GM18858 (cell line): ENCODE measurements at regions not wholly inside any gene's neighbourhood (a gene's known extent, or its start where the extent isn't known, plus 50 kb on each side); places are given as distances from the start of the nearest gene placed in this dataset.
"Not testable (repeated sequence)": the region's sequence is repeated elsewhere in the genome, so short reads cannot be mapped to it uniquely, and the experiment has no call there.

Experiments
- ATAC-seq: cut with Tn5 transposase; IDR thresholded peaks from one replicate; pipeline ENCODE4 v1.9.1; 2021; ENCODE audit not compliant: unreplicated experiment

DNA sequence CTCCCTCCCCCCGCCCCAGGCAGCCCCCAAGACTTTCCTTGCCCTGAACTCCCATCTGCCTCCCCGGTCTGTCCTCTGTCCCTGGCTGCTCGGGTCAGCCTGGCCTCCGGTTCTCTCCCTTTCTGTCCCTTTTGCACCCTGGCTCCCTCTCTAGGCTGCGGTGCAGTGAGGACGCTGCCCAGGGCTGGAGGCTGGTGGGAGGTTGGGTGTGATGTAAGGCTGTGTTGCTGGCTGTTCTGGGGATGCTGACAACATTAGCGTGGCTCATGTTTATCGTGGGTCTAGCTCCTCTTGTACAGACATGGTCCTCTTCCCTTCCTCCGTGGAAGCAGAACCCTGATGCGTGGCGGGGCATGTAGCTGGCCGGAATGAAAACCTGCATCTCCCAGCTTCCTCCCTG is 357.5 kb downstream of the CNTNAP3B start:
- ATAC-seq: not testable (repeated sequence)

DNA sequence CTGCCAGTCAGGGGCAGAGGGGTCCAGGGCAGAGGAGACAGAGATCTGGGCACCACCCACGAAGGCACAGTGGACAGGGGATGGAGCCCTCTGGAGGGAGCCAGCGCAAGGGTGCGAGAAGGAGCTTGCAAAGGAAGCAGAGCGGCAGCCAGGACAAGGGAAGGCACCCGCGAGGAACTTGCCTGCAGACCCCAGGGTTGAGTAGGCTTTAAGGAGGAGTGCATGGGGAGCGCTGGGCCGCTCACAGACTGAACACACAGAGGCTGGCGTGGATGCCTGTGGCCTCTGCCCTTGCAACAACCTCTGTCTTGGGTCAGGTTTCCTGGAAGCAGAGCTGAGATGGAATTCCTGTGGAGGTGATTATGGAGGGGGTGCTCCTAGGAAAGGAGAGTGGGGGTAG is 374.4 kb downstream of the CNTNAP3B start:
- ATAC-seq: not testable (repeated sequence)

DNA sequence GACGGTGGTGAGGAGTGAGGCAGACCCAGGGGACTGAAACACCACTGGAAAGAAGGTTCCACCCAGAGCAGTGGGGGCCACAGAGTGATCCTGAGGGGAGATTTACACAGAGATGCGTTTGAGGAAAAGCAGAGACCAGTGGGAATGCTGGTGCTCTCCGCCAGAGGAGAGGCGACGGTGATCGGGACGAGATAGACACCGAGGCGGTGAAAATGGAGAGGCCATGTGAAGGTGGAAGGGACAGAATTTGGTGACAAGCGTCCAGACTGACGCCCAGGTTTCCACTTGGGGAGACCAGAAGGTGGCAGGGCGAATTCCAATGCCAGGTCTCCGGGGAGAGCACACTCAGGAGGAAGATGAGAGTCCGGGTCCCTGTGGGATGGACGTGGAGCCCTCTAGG is 374.8 kb downstream of the CNTNAP3B start:
- not testable (repeated sequence) for ATAC-seq

DNA sequence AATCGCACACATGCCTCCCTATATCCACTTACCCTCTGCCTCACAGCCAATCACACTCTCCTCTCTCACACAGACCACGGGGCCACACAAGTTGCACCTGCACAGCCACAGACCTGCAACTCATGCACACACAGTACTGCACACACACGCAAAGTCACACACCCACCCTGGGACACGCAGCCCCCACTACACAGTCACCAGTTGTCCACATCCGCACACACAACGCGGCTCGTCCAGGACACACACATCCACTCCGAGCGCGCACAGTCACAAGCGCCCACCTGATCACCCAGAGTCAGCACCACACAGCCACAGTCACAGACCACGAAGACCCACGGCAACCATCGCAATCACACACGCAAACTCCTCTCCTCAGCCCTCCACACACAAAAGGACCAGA is 387.3 kb downstream of the CNTNAP3B start:
- not testable (repeated sequence) for ATAC-seq

DNA sequence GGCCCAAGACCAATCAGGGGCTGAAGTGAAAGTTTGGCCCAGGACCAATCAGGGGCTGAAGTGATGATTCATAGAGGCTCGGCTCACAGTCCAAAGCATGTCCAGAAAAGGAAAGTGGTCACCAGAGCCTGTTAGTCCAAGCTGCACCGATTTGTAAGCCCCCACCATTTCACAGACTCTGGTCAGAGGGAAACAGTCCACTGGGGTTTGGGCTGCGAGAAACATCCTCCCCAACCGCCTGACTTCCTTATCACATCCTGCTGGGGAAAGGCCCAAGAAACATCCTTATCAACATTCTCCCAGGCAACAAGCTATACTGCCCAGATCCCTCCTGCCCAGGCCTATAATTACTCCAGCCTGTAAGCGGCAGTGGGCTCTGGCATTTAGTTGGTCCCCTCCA is 388.1 kb downstream of the CNTNAP3B start:
- not testable (repeated sequence) for ATAC-seq

DNA sequence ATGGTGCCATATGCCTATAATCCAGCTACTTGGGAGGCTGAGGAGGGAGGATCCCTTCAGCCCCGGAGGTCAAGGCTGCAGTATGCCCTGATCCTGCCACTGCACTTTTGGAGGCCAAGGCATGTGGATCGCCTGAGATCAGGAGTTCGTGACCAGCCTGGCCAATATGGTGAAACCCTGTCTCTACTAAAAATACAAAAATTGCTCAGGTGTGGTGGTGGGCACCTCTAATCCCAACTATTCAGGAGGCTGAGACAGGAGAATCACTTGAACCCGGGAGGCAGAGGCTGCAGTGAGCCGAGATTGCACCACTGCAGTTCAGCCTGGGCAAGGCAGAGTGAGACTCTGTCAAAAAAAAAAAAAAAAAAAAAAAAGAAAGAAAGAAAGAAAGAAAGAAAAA is 390.5 kb downstream of the CNTNAP3B start:
- ATAC-seq: not testable (repeated sequence)

DNA sequence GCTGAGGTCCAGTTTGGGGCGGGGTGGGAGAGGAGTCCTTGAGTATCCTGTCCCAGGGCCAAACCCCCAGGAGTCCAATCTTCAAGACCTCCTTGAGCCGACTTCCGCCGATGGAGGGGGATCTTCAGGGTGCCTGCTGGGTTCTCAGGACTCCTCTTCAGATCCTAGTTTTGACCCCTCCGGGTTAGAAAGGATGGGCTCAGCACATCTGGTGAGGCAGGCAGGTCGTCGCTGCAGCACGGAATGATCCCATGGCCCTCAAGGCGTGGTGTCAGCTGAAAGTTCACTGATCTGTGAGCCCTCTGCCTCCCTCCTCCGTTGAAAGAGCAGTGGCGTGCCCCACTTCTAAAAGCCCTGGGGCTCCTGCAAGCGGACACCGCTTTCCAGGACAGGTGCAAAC is 430.0 kb downstream of the CNTNAP3B start:
- not testable (repeated sequence) for ATAC-seq

DNA sequence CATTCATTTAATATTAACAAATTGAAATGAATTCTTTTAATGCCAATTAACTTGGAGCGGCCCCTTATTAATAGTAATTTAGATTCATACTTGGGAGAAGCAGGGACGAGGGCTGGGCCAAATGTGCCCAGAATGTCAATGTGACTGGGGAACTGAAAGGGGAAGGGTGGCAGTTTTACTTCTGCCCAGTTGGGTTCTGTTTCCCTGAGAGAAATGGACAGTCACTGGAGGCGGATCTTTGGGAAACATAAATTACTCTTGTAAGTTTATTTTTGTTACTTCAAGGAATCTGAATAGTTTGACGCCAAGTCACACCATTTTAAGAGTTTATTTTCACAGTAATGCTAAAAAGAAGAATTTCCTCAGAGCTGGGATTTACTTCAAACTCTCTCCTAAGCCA is 432.1 kb downstream of the CNTNAP3B start:
- not testable (repeated sequence) for ATAC-seq

DNA sequence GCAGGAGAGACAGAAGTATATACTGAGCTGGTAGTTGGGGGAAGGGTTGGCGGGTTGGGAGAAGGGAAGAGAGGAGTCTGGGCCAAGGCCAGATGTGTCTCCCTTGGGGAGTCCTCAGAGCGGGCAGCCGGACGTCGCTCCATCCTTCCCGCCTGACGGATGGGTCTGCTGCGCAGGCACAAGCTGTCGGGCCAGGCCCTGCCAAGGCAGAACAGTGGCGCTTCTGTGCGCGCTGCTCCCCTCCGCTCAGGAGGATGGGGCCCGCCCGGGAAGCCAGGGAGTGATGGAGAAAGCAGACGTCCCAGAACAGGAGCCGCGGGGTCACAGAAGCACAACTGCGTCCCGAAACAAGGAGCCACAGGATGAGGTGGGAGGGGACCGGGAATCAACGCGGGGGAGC is 449.9 kb downstream of the CNTNAP3B start:
- ATAC-seq: not testable (repeated sequence)

DNA sequence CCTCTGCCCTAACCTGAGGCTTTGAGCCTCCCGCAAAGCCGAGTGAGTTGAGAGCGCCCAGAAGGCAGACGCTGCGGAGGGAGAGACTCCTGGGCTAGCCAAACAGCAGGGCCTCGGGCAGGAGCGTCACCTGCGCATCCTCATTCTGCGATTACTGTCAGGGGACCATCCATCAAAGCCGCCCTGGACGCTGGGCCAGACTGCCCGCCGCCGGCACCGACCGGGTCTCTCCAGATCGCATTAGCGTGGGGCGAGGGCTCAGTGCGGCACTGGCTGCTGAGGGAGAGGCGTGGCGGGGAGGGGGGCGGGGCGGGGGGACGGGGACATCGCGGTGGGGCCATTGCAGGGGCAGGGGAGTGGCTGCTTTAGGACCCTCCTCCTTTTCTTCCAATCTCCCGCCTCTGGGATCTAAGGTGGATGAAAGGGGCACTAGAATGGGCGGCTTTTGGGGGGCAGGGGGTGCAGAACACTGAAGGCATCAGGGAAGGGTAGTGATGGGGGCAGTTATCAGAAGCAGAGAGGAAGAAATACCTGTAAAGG is 465.7 kb downstream of the CNTNAP3B start:
- not testable (repeated sequence) for ATAC-seq

DNA sequence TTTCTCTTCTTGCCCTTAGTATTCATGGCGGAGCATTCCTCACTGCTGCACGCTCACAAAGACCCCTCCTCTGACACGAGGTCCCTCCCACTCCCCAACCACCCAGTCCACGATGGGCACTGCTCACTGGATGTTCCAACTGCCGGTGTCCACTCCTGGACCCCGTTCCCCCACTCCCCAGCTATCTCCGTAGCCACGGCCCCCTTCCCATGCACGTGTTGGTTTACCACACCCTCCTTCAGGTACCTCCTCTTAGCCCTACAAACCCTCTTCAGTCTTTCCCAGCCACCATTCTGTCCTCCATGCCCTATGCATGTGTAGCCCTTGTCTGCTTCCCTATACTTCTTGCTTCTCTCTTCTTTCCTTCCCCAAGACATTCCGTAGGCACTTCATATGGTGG is 469.6 kb upstream of the ZNG1F start:
- ATAC-seq: not testable (repeated sequence)

DNA sequence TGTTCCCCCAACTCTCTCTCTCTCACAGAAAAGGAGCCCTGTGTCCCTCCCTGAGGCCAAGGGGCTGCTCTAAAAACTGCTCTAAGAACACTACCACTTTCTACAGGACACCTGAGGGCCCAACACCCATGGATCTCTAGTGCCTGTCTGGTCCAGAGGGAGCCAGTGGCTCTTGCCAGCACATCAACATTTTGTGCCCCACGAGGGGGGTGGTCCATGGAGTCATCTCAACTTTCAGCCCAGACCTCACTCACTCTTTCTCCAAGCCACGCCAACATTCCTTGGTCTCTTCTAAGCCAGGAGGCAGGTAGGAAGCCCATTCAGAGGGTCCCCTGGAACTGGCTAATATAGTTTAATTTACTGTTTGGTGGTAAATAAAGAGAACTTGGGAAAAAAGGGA is 469.0 kb upstream of the ZNG1F start:
- not testable (repeated sequence) for ATAC-seq

DNA sequence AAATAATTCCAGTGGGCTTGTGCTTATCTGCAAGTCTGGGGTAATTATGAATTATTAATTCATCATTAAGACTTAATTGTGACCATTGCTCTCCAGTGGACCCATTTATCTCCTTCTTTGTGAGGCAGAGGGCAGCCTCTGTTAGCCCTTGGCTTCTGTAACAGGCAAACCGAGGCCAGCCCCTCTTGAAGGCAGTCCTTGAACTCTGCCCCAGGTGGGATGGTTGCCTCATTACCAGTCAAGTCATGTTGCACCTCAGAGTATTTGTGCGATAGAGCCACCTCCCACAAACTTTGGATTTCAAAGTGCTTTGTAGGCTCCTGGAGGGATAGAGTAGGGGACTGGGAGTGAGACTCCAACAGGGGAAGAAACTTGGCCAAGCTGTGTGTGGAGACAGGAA is 468.0 kb upstream of the ZNG1F start:
- ATAC-seq: not testable (repeated sequence)

DNA sequence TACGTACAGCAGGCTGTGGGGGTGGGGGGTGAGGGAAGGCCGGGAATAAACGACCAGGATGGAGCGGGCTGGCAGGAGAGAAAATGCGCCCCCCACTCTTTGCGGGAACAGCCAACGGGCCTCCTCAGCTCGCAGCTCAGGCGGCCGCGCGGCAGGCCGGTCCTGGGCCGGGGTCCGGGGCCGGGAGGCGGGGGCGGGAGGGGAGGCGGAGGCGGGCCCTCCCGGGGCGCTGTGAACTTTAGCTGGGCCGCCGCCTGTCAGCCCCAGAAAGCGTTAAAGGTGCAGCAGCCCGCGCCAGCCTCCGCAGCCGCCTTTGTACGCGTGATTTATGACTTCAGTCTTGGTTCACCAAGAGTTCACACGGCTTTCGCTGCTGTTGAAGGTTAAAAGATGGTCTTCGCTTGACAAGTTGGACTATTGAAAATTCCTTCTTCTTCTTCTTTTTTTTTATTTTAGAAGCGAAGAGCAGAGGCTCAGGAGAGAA is 466.0 kb upstream of the ZNG1F start:
- not testable (repeated sequence) for ATAC-seq

DNA sequence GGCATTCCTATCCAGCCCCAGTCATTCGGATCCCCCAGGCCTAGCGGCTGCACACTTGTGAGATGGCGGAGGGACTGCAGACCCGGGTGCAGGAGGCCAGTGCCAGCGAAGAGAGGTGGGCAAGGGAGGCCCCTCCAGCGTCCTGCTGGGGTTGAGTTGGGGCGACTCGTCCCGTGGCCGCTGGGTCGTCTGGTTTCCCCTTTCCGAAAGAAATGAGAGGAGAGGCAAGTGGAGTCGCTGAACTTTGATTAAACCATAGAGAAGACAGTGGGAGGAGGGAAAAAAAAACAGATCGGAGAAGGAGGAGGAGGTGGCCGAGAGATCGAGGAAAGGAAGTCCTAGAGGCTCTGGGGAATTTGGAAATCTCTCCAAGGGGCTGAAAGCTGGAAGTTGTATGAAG is 465.2 kb upstream of the ZNG1F start:
- ATAC-seq: not testable (repeated sequence)

DNA sequence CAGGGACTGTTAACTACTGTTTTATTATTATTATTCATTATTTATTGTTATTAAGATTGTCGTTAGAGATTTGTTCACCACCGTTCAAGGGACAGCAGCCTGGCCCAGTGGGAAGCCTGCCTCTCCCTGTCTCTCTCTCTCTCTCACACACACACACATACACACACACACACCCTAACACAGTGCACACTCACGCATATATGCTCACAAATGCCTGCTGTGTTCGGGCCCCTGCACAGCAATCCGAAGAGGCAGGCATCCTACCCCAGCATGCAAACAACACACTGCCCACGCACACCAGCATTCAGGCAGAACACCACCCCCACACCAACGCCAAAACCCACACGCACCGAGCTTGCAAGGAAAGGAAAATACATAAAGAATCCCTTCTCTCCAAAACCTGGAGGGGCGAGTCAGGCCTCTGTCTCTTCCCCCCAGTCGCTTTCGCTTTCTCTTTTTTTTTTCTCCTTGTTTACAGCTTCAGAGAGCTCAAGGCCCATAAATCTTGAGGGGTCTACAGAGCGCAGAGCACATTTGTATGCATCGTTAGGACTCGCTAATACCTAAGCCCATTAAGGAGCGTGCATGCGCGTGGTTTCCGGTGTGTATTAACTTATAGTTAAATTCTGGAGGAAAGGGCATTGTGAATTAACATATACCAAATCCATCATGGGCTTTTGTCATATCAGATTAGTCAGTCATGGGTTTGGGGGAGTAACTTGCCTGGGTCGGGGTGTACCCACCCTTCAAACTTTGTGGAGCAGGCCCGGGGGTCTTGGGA is 464.6 kb upstream of the ZNG1F start:
- ATAC-seq: not testable (repeated sequence)

DNA sequence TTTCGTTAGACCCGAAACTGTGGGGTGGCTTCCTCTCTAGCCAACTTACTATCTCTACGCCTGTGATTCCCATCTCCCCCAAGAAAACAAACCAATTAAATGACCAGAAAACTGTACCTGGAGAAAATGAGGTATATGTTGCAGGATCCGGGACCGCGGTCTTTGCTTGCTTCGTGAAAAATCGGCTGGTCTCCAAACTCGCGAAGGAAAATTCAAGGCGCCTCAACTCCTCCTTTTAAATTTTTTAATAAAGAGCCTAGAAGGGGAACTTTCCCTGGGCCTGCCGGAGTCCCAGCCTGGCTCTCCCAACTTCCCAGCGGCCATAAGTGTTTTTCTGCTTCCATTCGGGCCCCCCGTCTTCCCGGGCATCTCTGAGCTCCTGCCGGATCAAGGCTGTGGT is 463.7 kb upstream of the ZNG1F start:
- not testable (repeated sequence) for ATAC-seq

DNA sequence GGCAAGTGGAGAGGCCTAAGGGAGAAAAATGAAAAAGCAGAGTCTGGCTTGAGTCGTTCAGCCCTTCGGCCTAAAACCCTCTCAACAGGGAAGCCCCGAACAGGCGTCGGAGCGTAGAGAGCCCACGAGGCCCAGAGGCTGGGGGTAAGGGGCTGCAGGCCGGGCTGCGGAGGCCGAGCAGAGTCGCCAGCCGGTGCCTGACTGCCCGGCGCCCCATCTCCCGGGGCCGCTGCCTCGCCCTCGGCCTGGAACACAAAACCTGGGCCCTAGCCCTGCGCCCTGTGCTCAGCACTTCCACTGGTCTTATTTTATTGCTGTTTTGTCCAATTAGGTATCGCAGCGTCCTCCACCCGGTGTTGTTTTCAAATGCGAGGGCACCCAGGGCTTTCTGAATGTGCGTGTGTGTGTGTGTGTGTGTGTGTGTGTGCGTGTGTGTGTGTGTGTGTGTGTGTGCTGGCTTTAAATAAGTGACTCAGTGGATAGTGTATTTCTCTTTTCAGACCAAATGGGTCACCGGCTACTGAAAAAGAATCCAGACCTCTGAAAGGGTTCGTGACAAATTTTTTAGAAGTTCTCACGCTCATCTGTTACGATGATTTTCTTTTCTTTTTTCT is 463.1 kb upstream of the ZNG1F start:
- ATAC-seq: not testable (repeated sequence)

DNA sequence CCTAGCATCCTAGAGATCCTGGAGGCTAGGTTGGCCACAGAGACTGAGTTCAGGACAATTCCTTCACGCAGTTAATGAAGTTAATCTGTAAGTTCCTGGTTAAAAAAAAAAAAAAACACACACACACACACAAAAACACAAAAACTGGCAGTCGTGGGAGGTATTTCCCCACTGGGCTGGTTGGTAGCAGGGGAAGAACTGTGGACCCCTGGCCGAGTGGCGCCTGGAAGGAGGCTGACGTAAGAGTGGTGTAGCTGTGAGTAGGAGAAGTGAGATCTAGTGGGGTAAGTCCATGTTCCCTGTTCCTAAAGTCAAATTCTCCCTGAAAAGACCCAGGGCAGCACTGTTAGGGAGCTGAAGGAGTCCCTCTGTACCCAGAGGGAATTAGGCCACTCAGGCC is 461.0 kb upstream of the ZNG1F start:
- ATAC-seq: not testable (repeated sequence)

DNA sequence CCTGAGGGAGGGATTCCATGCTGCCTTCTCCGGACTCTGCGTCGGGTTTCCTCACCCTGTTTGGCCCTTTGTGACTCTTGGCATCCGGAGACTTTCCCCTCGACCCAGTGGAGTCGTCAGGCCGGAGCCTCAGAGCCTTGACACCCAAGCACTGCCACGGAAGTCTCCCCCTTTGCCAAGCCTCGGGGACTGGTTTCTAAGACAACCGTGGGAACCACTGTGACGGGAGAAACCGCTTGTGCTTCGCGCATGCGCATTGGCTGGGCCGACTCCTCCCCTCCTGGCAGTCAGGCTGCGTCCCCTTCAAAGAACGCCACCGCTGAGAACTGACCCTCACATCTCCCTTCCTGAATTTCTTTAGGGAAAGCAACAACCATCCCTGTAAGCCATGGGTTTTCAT is 459.4 kb upstream of the ZNG1F start:
- ATAC-seq: not testable (repeated sequence)

DNA sequence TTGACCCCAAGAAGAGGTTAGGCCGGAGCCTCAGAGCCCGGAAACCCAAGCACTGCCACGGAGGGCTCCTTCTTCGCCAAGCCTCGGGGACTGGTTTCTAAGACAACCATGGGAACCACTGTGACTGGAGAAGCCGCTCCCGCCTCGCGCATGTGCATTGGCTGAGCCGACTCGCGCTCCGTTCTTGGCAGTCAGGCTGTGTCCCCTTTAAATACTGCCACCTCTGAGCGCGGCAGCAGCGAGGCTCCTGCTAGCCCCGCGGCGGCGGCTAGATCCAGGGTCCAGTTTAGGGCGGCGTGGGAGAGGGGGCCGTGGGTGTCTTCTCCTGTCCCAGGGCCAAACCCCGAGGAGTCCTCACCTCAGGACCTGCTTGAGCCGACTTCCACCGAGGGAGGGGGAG is 457.1 kb upstream of the ZNG1F start:
- ATAC-seq: not testable (repeated sequence)
